NB4 (cell line): ENCODE measurements at regions not wholly inside any gene's neighbourhood (a gene's known extent, or its start where the extent isn't known, plus 50 kb on each side); places are given as distances from the start of the nearest gene placed in this dataset.

ENCODE experiments used
- CTCF ChIP-seq: IDR thresholded peaks from one replicate; pipeline ENCODE4 v1.5.1; 2012; ENCODE audit warnings: low read depth, low read length
- MYC ChIP-seq: IDR thresholded peaks from 2 replicates; pipeline ENCODE4 v1.6.1; 2011; ENCODE audit warnings: low read depth, low read length

GRCh38 chr2:129887688-129888266, 91.7 kb upstream of the RAB6C start:
- TF ChIP-seq CTCF (no peak), MYC (no peak)
